Tibial nerve (tissue), 3 donors: ENCODE measurements at regions not wholly inside any gene's neighbourhood (a gene's known extent, or its start where the extent isn't known, plus 50 kb on each side); places are given as distances from the start of the nearest gene placed in this dataset.

Experiments used
- POLR2A ChIP-seq, 2 donors: fragments of 450-650 bp; IDR thresholded peaks; one replicate each; pipeline ENCODE4 v1.6.1; 2017; ENCODE audit warnings: antibody characterized with exemption in 2 of 2, mild to moderate bottlenecking in 2 of 2, moderate library complexity in 2 of 2
- TF ChIP-seq, protein P1 (sequence below), 5 experiments: fragments of 200-600 bp in 3 of 5; fragments of 450-650 bp in 2 of 5; sonication (generic) in 3 of 5; IDR thresholded peaks; one replicate each; pipeline ENCODE4 v1.5.1; 2016 to 2019; ENCODE audit warnings: antibody characterized with exemption in 5 of 5, mild to moderate bottlenecking in 3 of 5, moderate library complexity in 2 of 5

DNA sequence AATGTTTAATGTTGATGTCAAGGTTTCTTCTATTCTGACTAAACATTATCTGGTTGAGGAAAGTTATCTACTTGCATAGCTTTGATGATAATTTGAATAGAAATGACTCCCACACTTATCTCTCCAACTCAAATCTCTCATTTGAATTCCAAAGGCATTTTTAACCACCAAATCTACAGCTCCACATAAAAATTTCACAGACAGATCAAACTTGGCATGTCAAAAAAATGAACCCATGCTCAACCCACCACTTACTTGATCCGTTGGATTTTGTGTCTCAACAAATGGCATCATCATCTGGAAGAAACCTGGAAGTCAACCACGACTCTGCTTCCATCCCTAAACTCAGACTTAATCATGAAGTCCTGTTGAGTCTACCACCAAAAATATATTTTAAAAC, 1050.4 kb downstream of the EFNB2 start:
- TF ChIP-seq, protein P1, sequence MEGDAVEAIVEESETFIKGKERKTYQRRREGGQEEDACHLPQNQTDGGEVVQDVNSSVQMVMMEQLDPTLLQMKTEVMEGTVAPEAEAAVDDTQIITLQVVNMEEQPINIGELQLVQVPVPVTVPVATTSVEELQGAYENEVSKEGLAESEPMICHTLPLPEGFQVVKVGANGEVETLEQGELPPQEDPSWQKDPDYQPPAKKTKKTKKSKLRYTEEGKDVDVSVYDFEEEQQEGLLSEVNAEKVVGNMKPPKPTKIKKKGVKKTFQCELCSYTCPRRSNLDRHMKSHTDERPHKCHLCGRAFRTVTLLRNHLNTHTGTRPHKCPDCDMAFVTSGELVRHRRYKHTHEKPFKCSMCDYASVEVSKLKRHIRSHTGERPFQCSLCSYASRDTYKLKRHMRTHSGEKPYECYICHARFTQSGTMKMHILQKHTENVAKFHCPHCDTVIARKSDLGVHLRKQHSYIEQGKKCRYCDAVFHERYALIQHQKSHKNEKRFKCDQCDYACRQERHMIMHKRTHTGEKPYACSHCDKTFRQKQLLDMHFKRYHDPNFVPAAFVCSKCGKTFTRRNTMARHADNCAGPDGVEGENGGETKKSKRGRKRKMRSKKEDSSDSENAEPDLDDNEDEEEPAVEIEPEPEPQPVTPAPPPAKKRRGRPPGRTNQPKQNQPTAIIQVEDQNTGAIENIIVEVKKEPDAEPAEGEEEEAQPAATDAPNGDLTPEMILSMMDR (IDR thresholded peaks at IDR 0.05), result no peak
- no peak for TF ChIP-seq POLR2A (IDR thresholded peaks at IDR 0.05)
